ENCODE measurements at regions not wholly inside any gene's neighbourhood (a gene's known extent, or its start where the extent isn't known, plus 50 kb on each side); places are given as distances from the start of the nearest gene placed in this dataset.

DNA sequence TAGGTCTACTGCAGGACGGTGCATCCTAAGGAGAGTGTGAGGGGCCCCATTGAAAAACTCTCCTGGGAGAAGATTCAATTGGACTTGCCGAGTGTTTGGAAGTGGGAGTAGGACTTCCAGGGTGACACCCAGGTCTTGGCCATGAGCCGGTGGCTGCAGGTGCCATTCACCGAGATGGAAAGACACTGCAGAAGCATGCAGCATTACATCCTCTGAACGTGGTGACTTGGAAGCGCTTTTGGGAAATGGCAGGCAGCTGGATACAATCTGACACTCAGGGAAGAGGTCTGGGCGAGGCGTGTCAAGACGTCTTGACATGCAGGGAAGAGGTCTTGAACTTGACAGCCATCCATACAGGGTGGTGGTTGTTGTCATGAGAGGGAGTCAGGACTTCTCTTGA lies 126.9 kb downstream of the PAPOLA start:
- no peak overlapping the region for H3K9ac ChIP-seq (ENCODE audit: low read depth in 1 of 2, low read length in 2 of 2)
- H3K27me3 ChIP-seq (ENCODE audit: control insufficient read depth in 1 of 2, insufficient read depth in 2 of 2, low read length in 2 of 2), result peaks cover 8 to 11% of the 10 kb centered on the region in 2 donors
- H3K36me3 ChIP-seq (ENCODE audit: control insufficient read depth in 1 of 2, insufficient read depth in 2 of 2, low read length in 2 of 2), result no peaks in the 10 kb centered on the region
- H3K4me1 ChIP-seq (ENCODE audit: control insufficient read depth in 1 of 2, insufficient read depth in 2 of 2, low read length in 2 of 2), result no peaks in the 10 kb centered on the region
- no peak overlapping the region for H3K27ac ChIP-seq (ENCODE audit: low read depth, low read length)
- no peak overlapping the region for H3K4me3 ChIP-seq (ENCODE audit: low read depth in 1 of 2, low read length in 2 of 2)
- no peaks in the 10 kb centered on the region for H3K9me3 ChIP-seq (ENCODE audit: control insufficient read depth in 1 of 2, low read length in 2 of 2)

DNA sequence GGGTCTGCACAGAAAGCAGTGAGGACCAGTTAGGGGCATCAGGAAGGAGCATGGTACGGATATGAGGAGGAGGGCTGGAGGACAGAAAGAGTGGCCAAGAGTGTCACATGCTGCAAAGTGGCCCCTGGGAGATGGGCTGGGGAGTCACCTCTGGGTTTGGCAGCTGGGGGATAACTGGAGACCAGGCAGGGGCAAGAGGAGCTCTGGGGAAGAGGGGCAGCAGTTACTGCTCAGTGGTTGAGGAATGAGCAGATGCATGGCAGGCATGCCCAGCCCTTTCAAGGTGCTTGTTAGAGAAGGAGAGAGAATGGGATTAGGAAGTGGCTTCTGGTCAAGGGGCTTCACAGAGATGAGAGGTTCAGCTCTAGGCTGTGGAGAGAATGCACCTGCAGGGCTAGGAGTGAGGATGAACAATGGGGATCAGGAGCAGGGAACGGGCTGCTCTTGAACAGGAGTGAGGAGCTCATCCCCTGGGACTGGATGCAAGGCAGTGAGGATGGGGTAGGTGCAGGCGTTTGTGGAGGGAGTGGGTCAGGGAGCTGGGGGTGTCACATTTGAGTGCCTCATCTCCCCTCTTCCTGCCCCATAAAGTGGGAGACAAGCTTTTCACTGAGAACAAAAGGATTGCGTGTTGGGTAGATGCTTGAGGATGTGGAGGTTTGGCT lies 127.5 kb downstream of the PAPOLA start:
- Histone ChIP-seq H3K36me3 (ENCODE audit: control insufficient read depth in 1 of 2, insufficient read depth in 2 of 2, low read length in 2 of 2) (no peaks in the 10 kb centered on the region), H3K27ac (ENCODE audit: low read depth, low read length) (no peak overlapping the region), H3K4me3 (ENCODE audit: low read depth in 1 of 2, low read length in 2 of 2) (no peak overlapping the region), H3K9ac (ENCODE audit: low read depth in 1 of 2, low read length in 2 of 2) (no peak overlapping the region), H3K9me3 (ENCODE audit: control insufficient read depth in 1 of 2, low read length in 2 of 2) (no peaks in the 10 kb centered on the region), H3K27me3 (ENCODE audit: control insufficient read depth in 1 of 2, insufficient read depth in 2 of 2, low read length in 2 of 2) (peaks cover 8 to 11% of the 10 kb centered on the region in 2 donors), H3K4me1 (ENCODE audit: control insufficient read depth in 1 of 2, insufficient read depth in 2 of 2, low read length in 2 of 2) (no peaks in the 10 kb centered on the region)

DNA sequence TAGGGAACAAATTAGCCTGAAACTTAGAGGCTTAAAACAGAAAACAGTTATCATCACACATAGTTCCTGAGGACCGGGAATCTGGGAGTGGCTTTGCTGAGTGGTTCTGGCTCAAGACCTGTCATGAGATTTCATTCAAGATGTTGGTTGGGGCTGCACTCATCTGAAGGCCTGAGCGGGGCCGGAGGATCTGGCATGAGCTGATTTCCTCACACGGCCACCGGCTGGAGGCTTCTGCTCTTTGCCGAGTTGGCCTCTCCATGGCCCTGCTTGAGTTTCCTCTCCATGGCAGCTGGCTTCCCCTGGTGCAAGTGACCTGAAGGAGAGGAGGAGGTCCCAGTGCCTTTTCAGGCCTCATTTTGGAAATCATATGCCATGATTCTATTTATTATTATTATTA lies 128.1 kb downstream of the PAPOLA start:
- Histone ChIP-seq H3K36me3 (ENCODE audit: control insufficient read depth in 1 of 2, insufficient read depth in 2 of 2, low read length in 2 of 2) (no peaks in the 10 kb centered on the region), H3K4me1 (ENCODE audit: control insufficient read depth in 1 of 2, insufficient read depth in 2 of 2, low read length in 2 of 2) (no peaks in the 10 kb centered on the region), H3K9ac (ENCODE audit: low read depth in 1 of 2, low read length in 2 of 2) (no peak overlapping the region), H3K4me3 (ENCODE audit: low read depth in 1 of 2, low read length in 2 of 2) (no peak overlapping the region), H3K9me3 (ENCODE audit: control insufficient read depth in 1 of 2, low read length in 2 of 2) (no peaks in the 10 kb centered on the region), H3K27ac (ENCODE audit: low read depth, low read length) (no peak overlapping the region), H3K27me3 (ENCODE audit: control insufficient read depth in 1 of 2, insufficient read depth in 2 of 2, low read length in 2 of 2) (peaks cover 8 to 11% of the 10 kb centered on the region in 2 donors)

DNA sequence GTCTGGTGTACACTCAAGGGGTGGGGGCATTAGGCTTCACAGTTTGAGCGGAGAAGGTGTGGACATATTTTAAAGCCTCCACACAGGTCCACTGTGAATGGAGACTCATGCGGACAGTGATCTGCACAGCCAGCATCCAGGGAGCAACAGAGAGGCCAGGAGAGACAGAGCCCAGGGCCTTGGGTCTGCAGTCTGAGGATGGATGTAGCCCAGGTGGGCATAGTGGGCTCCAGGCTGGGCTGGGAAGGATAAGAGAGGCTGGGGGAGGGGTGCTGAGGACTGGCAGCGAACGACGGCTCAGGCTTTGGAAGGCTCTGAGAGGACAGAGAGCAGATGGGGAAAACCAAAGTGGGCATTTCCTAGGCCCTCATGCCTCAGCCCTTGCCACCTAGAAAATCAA lies 128.8 kb downstream of the PAPOLA start:
- Histone ChIP-seq H3K9ac (ENCODE audit: low read depth in 1 of 2, low read length in 2 of 2) (no peak overlapping the region), H3K4me1 (ENCODE audit: control insufficient read depth in 1 of 2, insufficient read depth in 2 of 2, low read length in 2 of 2) (no peaks in the 10 kb centered on the region), H3K36me3 (ENCODE audit: control insufficient read depth in 1 of 2, insufficient read depth in 2 of 2, low read length in 2 of 2) (no peaks in the 10 kb centered on the region), H3K9me3 (ENCODE audit: control insufficient read depth in 1 of 2, low read length in 2 of 2) (no peaks in the 10 kb centered on the region), H3K27me3 (ENCODE audit: control insufficient read depth in 1 of 2, insufficient read depth in 2 of 2, low read length in 2 of 2) (peaks cover 8 to 11% of the 10 kb centered on the region in 2 donors), H3K27ac (ENCODE audit: low read depth, low read length) (no peak overlapping the region), H3K4me3 (ENCODE audit: low read depth in 1 of 2, low read length in 2 of 2) (no peak overlapping the region)

DNA sequence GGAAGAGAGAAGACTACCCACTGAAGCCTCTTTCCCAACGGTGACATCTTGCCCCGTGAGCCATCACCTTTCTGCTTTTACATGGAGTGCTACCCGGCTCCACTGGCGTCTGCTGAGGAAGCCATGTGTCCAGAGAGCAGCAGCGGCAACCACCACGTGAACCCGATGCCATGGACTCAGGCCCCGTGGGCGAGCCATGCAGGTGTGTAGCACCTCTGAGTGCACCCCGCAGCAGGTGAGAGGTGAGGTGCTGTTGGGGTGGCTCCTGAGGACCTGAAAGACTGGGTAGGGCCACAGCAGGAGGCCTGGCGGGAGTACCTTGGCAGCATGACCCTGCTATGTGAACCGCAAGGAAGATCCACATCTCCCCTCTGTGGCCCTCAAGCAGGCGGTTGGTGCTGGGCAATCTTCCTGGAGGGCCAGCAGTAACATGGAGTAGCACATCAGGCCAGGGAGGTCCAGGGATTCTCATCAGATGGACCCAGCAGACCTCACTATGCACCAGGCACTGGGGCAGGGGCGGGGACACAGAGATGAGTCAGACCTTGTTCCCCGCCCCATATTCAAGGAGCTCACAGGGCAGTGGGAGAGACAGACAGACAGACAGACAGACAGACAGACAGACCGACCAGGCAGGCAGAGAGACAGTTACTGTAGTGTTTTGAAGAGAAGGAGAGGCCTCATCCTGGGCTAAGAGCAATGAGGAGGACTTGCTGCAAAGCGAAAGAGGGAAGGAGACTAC lies 129.6 kb downstream of the PAPOLA start:
- H3K4me3 ChIP-seq (ENCODE audit: low read depth in 1 of 2, low read length in 2 of 2), result no peak overlapping the region
- H3K9me3 ChIP-seq (ENCODE audit: control insufficient read depth in 1 of 2, low read length in 2 of 2), result no peaks in the 10 kb centered on the region
- no peak overlapping the region for H3K27ac ChIP-seq (ENCODE audit: low read depth, low read length)
- H3K36me3 ChIP-seq (ENCODE audit: control insufficient read depth in 1 of 2, insufficient read depth in 2 of 2, low read length in 2 of 2), result no peaks in the 10 kb centered on the region
- peaks cover 6 to 11% of the 10 kb centered on the region in 2 donors for H3K27me3 ChIP-seq (ENCODE audit: control insufficient read depth in 1 of 2, insufficient read depth in 2 of 2, low read length in 2 of 2)
- no peak overlapping the region for H3K9ac ChIP-seq (ENCODE audit: low read depth in 1 of 2, low read length in 2 of 2)
- no peaks in the 10 kb centered on the region for H3K4me1 ChIP-seq (ENCODE audit: control insufficient read depth in 1 of 2, insufficient read depth in 2 of 2, low read length in 2 of 2)

DNA sequence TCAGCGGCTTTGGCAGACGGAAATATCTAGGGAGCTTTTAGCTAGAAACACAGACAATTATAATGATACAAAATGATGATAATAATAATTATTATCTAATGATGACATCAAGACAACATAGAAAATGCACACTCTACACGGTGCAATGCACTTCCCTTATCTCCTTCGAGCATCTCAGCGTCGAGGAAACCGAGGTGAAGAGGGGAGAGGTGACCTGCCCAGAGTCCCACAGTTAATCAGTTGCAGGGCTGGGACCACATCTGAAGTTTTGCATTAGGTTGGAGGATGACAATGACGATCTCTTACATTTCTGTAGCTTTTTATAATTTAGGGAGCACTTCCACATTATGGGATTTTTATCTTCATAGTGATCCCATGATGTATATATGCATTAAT lies 130.2 kb downstream of the PAPOLA start:
- no peak overlapping the region for H3K4me3 ChIP-seq (ENCODE audit: low read depth in 1 of 2, low read length in 2 of 2)
- peaks cover under 1 to 11% of the 10 kb centered on the region in 2 donors for H3K27me3 ChIP-seq (ENCODE audit: control insufficient read depth in 1 of 2, insufficient read depth in 2 of 2, low read length in 2 of 2)
- H3K36me3 ChIP-seq (ENCODE audit: control insufficient read depth in 1 of 2, insufficient read depth in 2 of 2, low read length in 2 of 2), result no peaks in the 10 kb centered on the region
- no peak overlapping the region for H3K9ac ChIP-seq (ENCODE audit: low read depth in 1 of 2, low read length in 2 of 2)
- no peaks in the 10 kb centered on the region for H3K9me3 ChIP-seq (ENCODE audit: control insufficient read depth in 1 of 2, low read length in 2 of 2)
- H3K27ac ChIP-seq (ENCODE audit: low read depth, low read length), result no peak overlapping the region
- H3K4me1 ChIP-seq (ENCODE audit: control insufficient read depth in 1 of 2, insufficient read depth in 2 of 2, low read length in 2 of 2), result no peaks in the 10 kb centered on the region

DNA sequence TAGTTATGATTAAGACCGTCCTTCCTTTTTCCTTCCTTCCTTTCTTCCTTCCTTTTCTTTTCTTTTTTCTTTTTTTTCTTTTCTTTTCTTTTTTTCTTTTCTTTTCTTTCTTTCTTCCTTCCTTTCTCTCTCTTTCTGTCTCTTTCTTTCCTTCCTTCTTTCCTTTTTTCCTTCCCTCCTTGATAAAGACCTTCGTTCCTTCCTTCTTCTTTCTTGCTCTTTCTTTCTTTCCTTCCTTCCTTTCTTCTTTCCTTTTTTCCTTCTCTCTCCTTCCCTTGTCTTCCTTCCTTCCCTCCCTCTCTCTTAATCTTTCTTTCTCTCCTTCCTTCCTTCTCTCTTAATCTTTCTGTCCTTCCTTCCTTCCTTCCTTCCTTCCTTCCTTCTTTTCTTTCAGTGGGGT lies 130.9 kb downstream of the PAPOLA start:
- H3K36me3 ChIP-seq (ENCODE audit: control insufficient read depth in 1 of 2, insufficient read depth in 2 of 2, low read length in 2 of 2), result no peaks in the 10 kb centered on the region
- peaks cover 0 to 4% of the 10 kb centered on the region in 2 donors for H3K27me3 ChIP-seq (ENCODE audit: control insufficient read depth in 1 of 2, insufficient read depth in 2 of 2, low read length in 2 of 2)
- H3K9ac ChIP-seq (ENCODE audit: low read depth in 1 of 2, low read length in 2 of 2), result no peak overlapping the region
- H3K27ac ChIP-seq (ENCODE audit: low read depth, low read length), result no peak overlapping the region
- H3K9me3 ChIP-seq (ENCODE audit: control insufficient read depth in 1 of 2, low read length in 2 of 2), result no peaks in the 10 kb centered on the region
- no peaks in the 10 kb centered on the region for H3K4me1 ChIP-seq (ENCODE audit: control insufficient read depth in 1 of 2, insufficient read depth in 2 of 2, low read length in 2 of 2)
- no peak overlapping the region for H3K4me3 ChIP-seq (ENCODE audit: low read depth in 1 of 2, low read length in 2 of 2)

DNA sequence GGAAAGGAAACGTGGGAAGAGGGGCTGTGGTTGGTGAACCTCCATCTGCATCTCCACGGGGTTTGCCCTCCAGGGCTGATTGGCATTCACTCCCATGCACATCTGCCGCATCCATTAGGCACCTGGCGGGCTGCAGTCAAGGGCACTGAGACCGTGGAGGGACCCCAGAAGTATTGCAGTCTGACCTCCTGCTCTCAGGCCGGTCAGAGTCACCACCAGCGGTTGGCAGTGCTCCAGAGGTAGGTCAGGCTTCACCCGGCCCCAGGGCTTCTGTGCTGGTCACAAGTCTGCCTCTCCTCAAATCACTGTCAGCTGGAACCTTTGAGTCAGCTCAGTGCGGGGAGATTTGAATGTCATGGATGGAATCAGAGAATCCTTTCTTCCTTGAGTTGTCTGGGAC lies 132.3 kb downstream of the PAPOLA start:
- Histone ChIP-seq H3K9ac (ENCODE audit: low read depth in 1 of 2, low read length in 2 of 2) (no peak overlapping the region), H3K4me3 (ENCODE audit: low read depth in 1 of 2, low read length in 2 of 2) (no peak overlapping the region), H3K9me3 (ENCODE audit: control insufficient read depth in 1 of 2, low read length in 2 of 2) (no peaks in the 10 kb centered on the region), H3K27ac (ENCODE audit: low read depth, low read length) (no peak overlapping the region), H3K27me3 (ENCODE audit: control insufficient read depth in 1 of 2, insufficient read depth in 2 of 2, low read length in 2 of 2) (no peaks in the 10 kb centered on the region), H3K36me3 (ENCODE audit: control insufficient read depth in 1 of 2, insufficient read depth in 2 of 2, low read length in 2 of 2) (no peaks in the 10 kb centered on the region), H3K4me1 (ENCODE audit: control insufficient read depth in 1 of 2, insufficient read depth in 2 of 2, low read length in 2 of 2) (no peaks in the 10 kb centered on the region)

DNA sequence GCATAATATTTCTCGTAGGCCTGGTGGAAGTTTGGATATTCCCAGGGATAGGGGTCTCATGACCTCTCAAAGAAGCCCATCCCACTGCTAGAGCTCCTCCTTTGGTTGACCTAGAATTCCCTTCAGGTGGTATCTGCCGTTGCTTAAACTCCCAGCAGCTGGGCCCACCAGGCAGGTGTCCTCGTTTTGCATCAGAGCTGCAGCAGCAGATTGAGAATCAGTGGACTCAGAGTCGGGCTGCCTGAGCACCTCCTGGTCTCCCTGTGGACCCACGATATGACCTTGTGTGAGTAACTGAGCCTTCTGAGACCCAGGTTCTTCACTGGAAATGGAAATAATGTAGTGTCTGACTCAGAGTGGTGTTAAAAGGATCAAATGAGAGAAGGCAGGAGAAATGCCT lies 132.7 kb downstream of the PAPOLA start:
- no peaks in the 10 kb centered on the region for H3K36me3 ChIP-seq (ENCODE audit: control insufficient read depth in 1 of 2, insufficient read depth in 2 of 2, low read length in 2 of 2)
- H3K27ac ChIP-seq (ENCODE audit: low read depth, low read length), result no peak overlapping the region
- no peaks in the 10 kb centered on the region for H3K4me1 ChIP-seq (ENCODE audit: control insufficient read depth in 1 of 2, insufficient read depth in 2 of 2, low read length in 2 of 2)
- no peak overlapping the region for H3K4me3 ChIP-seq (ENCODE audit: low read depth in 1 of 2, low read length in 2 of 2)
- H3K9me3 ChIP-seq (ENCODE audit: control insufficient read depth in 1 of 2, low read length in 2 of 2), result no peaks in the 10 kb centered on the region
- no peak overlapping the region for H3K9ac ChIP-seq (ENCODE audit: low read depth in 1 of 2, low read length in 2 of 2)
- no peaks in the 10 kb centered on the region for H3K27me3 ChIP-seq (ENCODE audit: control insufficient read depth in 1 of 2, insufficient read depth in 2 of 2, low read length in 2 of 2)

DNA sequence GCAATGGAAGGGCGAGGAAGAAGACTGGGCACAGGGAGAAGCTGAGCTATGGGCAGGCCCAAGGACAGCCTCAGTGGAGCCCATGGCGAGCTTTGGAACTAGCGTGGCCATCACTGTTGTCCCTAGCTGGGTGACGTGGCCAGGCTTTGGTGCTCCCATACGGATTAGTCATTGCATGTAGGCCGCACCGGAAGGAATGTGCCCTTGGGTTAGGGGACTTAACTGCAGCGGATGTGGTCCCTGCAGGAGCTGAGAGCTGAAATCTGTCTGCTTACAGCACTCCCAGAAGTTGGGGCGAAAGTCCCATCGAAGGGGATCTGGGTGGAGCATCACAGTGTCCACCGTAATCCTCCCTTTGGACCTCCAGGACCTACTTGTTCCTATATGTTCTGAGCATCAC lies 133.7 kb downstream of the PAPOLA start:
- no peaks in the 10 kb centered on the region for H3K36me3 ChIP-seq (ENCODE audit: control insufficient read depth in 1 of 2, insufficient read depth in 2 of 2, low read length in 2 of 2)
- no peak overlapping the region for H3K27ac ChIP-seq (ENCODE audit: low read depth, low read length)
- H3K4me1 ChIP-seq (ENCODE audit: control insufficient read depth in 1 of 2, insufficient read depth in 2 of 2, low read length in 2 of 2), result no peaks in the 10 kb centered on the region
- H3K9me3 ChIP-seq (ENCODE audit: control insufficient read depth in 1 of 2, low read length in 2 of 2), result no peaks in the 10 kb centered on the region
- H3K9ac ChIP-seq (ENCODE audit: low read depth in 1 of 2, low read length in 2 of 2), result no peak overlapping the region
- H3K27me3 ChIP-seq (ENCODE audit: control insufficient read depth in 1 of 2, insufficient read depth in 2 of 2, low read length in 2 of 2), result no peaks in the 10 kb centered on the region
- H3K4me3 ChIP-seq (ENCODE audit: low read depth in 1 of 2, low read length in 2 of 2), result no peak overlapping the region
